ENCODE measurements at regions not wholly inside any gene's neighbourhood (a gene's known extent, or its start where the extent isn't known, plus 50 kb on each side); places are given as distances from the start of the nearest gene placed in this dataset.
"Not testable (repeated sequence)": the region's sequence is repeated elsewhere in the genome, so short reads cannot be mapped to it uniquely, and the experiment has no call there.

DNA sequence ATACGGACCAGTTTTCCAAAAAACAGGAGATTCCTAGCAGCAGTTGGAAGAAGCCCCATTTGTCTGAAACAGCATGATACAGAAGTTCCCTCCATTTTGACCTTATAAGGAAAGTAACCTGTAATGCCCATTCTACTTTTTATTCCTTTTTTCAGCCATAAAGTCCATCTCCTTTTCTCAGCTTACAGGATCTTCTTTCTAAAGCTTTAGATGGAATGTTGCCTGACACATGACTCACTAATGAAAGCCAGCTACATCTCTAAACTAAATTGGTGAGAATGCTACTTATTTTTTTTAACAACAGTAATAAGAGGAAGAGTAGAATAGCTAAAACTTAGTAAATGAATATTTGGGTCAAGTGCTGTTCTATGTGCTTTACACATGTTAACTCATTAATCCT is 234.1 kb downstream of the CDH26 start:
- H3K4me3 ChIP-seq (ENCODE audit: low read depth, low read length) = no peak overlapping the region
- TF ChIP-seq, protein P1, sequence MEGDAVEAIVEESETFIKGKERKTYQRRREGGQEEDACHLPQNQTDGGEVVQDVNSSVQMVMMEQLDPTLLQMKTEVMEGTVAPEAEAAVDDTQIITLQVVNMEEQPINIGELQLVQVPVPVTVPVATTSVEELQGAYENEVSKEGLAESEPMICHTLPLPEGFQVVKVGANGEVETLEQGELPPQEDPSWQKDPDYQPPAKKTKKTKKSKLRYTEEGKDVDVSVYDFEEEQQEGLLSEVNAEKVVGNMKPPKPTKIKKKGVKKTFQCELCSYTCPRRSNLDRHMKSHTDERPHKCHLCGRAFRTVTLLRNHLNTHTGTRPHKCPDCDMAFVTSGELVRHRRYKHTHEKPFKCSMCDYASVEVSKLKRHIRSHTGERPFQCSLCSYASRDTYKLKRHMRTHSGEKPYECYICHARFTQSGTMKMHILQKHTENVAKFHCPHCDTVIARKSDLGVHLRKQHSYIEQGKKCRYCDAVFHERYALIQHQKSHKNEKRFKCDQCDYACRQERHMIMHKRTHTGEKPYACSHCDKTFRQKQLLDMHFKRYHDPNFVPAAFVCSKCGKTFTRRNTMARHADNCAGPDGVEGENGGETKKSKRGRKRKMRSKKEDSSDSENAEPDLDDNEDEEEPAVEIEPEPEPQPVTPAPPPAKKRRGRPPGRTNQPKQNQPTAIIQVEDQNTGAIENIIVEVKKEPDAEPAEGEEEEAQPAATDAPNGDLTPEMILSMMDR (IDR thresholded peaks at IDR 0.05; ENCODE audit: control insufficient read depth, extremely low read depth, insufficient read depth) = no peak
- DNase-seq (ENCODE audit: low read depth) = no peak

GRCh38 chr20:60199132-60199531 is 240.9 kb downstream of the CDH26 start:
- DNase-seq (ENCODE audit: low read depth); H3K4me3 ChIP-seq (ENCODE audit: low read depth, low read length): not testable (repeated sequence)

- DNase-seq (ENCODE audit: low read depth) = no peak
- TF ChIP-seq, protein P1 (IDR thresholded peaks at IDR 0.05; ENCODE audit: control insufficient read depth, extremely low read depth, insufficient read depth) = no peak
- H3K4me3 ChIP-seq (ENCODE audit: low read depth, low read length) = no peak overlapping the region
Observed at GRCh38 chr20:60199866-60200265, 241.6 kb downstream of the CDH26 start.

GRCh38 chr20:60200305-60200918 is 242.2 kb downstream of the CDH26 start:
- H3K4me3 ChIP-seq (ENCODE audit: low read depth, low read length) = no peak overlapping the region
- DNase-seq (ENCODE audit: low read depth) = no peak
- TF ChIP-seq, protein P1 (IDR thresholded peaks at IDR 0.05; ENCODE audit: control insufficient read depth, extremely low read depth, insufficient read depth) = no peak

GRCh38 chr20:60201198-60201835 is 243.1 kb downstream of the CDH26 start:
- TF ChIP-seq, protein P1 (IDR thresholded peaks at IDR 0.05; ENCODE audit: control insufficient read depth, extremely low read depth, insufficient read depth) = no peak
- no peak overlapping the region for H3K4me3 ChIP-seq (ENCODE audit: low read depth, low read length)
- DNase-seq (ENCODE audit: low read depth) = no peak

DNA sequence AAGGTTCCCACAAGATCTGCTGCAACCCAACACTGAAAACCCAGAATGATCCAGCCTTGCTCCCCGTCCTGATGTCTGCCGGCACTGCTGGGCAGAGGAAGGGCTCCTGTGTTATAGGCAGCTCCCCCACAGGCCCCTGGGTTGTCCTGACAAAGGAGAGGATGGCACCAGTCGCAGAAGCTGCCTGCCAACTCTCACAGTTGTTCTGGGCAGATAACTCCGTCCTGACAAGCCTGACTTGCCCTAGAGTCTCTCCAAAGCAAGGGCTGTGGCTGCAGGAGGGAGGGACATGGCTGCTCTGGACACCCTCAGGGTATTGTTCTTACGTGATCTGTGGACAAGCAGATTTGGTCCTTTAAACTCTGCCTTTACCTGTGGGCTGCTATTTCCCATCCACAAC is 243.8 kb downstream of the CDH26 start:
- no peak overlapping the region for H3K4me3 ChIP-seq (ENCODE audit: low read depth, low read length)
- no peak for DNase-seq (ENCODE audit: low read depth)
- TF ChIP-seq, protein P1 (IDR thresholded peaks at IDR 0.05; ENCODE audit: control insufficient read depth, extremely low read depth, insufficient read depth) = no peak

GRCh38 chr20:60203451-60203850 is 245.2 kb downstream of the CDH26 start:
- TF ChIP-seq, protein P1 (IDR thresholded peaks at IDR 0.05; ENCODE audit: control insufficient read depth, extremely low read depth, insufficient read depth) = no peak
- DNase-seq (ENCODE audit: low read depth) = no peak

More at GRCh38 chr20:60203451-60203850, 245.2 kb downstream of the CDH26 start:
- no peak overlapping the region for H3K4me3 ChIP-seq (ENCODE audit: low read depth, low read length)
